ENCODE measurements at regions not wholly inside any gene's neighbourhood (a gene's known extent, or its start where the extent isn't known, plus 50 kb on each side); places are given as distances from the start of the nearest gene placed in this dataset.

DNA sequence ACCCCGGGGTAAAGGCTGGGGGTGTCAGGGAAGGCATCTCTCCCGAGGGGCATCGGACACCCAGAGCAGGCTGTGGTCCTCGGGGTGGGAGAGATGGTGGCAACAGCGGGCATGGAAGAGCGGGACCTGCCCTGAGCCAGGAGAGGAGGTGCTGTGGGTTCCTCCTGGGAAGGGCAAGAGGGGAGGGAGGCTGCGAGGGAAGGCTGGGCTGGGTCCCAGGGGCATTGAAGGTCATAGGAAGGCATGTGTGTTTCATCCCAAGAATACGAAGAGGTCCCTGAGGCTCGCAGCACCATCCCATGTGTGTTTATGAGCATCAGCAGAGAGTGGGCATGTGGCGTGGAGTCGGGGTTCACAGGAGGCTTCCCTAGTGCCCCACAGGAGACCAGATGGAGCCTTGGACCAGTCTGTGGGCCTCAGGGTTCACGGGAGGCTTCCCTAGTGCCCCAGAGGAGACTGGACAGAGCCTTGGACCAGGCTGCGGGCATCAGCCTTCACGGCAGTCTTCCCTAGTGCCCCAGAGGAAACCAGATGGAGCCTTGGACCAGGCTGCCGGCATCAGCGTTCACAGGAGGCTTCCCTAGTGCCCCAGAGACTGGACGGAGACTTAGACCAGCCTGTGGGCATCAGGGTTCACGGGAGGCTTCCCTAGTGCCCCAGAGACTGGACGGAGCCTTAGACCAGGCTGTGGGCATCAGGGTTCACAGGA is 420.6 kb downstream of the BRD1 start:
- DNase-seq, result no peak

DNA sequence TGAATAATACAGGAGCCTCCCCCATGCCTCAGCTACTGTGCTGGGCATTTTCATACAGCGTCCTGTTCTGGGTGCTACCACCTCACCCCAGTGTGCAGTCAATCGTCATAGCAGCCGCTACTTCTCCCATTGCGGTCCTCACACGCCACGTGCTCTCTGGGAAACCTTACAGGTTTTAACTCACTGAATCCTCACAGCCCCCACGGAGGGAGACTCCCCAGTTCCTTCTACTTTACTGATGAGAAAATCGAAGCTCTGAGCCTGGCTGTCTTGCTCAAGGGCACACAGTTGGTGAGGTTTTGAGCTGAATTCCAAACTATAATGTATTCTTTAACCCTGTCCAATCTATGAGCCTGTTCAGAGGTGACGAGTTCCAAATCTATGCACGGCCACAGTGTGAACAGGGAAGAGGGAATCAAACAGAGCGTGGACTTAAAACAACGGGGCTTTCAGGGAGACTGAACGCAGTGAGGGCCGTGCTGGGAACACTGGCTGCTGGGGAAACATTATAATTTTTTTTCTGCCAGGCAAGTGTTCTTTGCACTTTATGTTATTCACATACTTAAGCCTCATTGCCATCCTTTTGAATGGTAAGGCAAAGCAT is 421.5 kb downstream of the BRD1 start:
- intact Hi-C loops (cut with DNase I), result no loop called here
- Histone ChIP-seq H3K36me3 (no peaks in the 10 kb centered on the region), H3K4me1 (no peaks in the 10 kb centered on the region), H3K27me3 (peaks cover 0 to 57% of the 10 kb centered on the region in 2 donors), H3K27ac (no peak overlapping the region), H3K4me3 (no peak overlapping the region), H3K9me3 (no peaks in the 10 kb centered on the region)
- TF ChIP-seq, protein P1, sequence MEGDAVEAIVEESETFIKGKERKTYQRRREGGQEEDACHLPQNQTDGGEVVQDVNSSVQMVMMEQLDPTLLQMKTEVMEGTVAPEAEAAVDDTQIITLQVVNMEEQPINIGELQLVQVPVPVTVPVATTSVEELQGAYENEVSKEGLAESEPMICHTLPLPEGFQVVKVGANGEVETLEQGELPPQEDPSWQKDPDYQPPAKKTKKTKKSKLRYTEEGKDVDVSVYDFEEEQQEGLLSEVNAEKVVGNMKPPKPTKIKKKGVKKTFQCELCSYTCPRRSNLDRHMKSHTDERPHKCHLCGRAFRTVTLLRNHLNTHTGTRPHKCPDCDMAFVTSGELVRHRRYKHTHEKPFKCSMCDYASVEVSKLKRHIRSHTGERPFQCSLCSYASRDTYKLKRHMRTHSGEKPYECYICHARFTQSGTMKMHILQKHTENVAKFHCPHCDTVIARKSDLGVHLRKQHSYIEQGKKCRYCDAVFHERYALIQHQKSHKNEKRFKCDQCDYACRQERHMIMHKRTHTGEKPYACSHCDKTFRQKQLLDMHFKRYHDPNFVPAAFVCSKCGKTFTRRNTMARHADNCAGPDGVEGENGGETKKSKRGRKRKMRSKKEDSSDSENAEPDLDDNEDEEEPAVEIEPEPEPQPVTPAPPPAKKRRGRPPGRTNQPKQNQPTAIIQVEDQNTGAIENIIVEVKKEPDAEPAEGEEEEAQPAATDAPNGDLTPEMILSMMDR (IDR thresholded peaks at IDR 0.05), result no peak
- no peak for DNase-seq
- ATAC-seq, result no peak

More for the DNA sequence above, 420.6 kb downstream of the BRD1 start:
- intact Hi-C loops (cut with DNase I), result no loop called here
- no peak overlapping the region for H3K4me3 ChIP-seq
- TF ChIP-seq, protein P1 (IDR thresholded peaks at IDR 0.05), result no peak
- no peaks in the 10 kb centered on the region for H3K36me3 ChIP-seq
- H3K27ac ChIP-seq, result no peak overlapping the region
- H3K27me3 ChIP-seq, result peaks cover 0 to 53% of the 10 kb centered on the region in 2 donors
- no peaks in the 10 kb centered on the region for H3K4me1 ChIP-seq
- ATAC-seq, result no peak
- no peaks in the 10 kb centered on the region for H3K9me3 ChIP-seq

DNA sequence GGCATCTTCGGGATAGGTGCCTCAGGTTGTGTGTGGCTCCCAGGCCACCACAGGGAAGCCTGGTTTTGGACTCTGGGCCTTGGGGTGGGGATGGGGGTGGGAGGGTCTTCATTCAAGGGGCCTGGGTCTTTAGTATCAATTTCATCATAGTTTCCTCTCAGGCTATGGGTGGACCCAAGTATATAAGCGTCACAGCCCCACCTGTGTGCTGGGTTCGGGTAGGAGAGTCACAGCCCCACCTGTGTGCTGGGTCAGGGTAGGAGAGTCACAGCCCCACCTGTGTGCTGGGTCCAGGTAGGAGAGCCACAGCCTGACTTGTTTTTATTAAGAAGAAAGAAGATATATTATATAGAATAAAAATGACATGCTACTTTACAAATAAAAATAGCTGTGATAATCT is 422.1 kb downstream of the BRD1 start:
- DNase-seq (no peak), ATAC-seq (no peak)
- Histone ChIP-seq H3K4me3 (no peak overlapping the region), H3K27me3 (peaks cover 0 to 62% of the 10 kb centered on the region in 2 donors), H3K27ac (no peak overlapping the region), H3K36me3 (no peaks in the 10 kb centered on the region), H3K9me3 (no peaks in the 10 kb centered on the region), H3K4me1 (no peaks in the 10 kb centered on the region)
- intact Hi-C loops (cut with DNase I), result no loop called here
- TF ChIP-seq, protein P1 (IDR thresholded peaks at IDR 0.05), result no peak

DNA sequence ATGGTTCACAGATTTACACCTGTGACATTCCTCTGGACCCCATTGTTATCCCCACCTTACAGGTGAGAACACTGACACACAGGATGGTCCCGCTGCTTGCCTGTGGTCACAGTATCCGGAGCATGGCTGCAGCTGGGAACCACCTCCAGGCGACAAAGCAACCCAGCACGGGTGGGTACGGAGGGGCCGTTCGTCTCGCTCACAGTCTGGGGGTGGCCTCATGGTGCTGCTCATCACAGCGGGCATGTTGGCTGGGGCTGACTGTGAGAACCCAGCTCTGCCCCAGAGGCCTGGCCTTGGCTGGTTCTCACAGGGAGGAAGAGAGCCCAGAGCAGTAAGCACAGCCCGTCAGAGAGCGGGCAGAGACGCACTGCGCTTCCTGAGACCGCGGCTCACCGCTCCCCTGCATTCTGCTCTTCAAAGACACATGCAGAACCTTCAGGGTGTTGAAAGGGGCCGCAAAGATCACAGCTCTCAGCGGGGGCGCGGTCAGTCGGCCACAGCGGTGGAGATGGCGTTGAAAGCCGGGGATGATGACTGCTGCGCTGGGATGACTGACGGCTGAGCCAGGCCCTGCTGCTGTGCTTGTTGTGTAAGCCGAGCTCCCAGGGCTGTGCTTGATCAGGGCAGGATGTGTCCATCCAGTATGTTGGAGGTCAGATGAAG is 423.0 kb downstream of the BRD1 start:
- intact Hi-C loops (cut with DNase I), result no loop called here
- Histone ChIP-seq H3K27ac (no peak overlapping the region), H3K4me1 (no peaks in the 10 kb centered on the region), H3K36me3 (no peaks in the 10 kb centered on the region), H3K27me3 (peaks cover 0 to 63% of the 10 kb centered on the region in 2 donors), H3K4me3 (no peak overlapping the region), H3K9me3 (no peaks in the 10 kb centered on the region)
- ATAC-seq (no peak), DNase-seq (no peak)
- TF ChIP-seq, protein P1 (IDR thresholded peaks at IDR 0.05), result no peak

DNA sequence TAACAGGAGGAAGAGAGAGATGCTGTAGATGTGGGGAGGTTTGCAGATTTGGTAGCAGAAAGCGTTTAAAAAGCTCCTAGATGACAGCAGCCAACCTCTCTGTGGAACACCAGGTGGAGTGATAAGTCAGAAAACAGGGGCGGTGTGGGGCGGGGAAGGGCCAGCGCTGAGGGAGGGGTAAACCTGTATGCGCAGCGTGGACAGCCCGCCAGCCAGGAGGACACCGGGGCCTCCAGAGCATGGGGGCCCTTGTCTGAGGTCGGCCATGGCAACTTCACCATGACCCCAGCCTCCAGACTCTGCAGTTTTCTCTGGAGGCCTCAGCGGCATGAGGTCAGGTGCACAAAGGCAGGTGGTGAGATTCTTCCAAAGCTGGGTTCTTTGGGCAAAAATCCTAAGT is 423.7 kb downstream of the BRD1 start:
- Histone ChIP-seq H3K27ac (no peak overlapping the region), H3K36me3 (no peaks in the 10 kb centered on the region), H3K9me3 (no peaks in the 10 kb centered on the region), H3K27me3 (peaks cover 0 to 61% of the 10 kb centered on the region in 2 donors), H3K4me3 (no peak overlapping the region), H3K4me1 (no peaks in the 10 kb centered on the region)
- no peak for ATAC-seq
- TF ChIP-seq, protein P1 (IDR thresholded peaks at IDR 0.05), result no peak
- intact Hi-C loops (cut with DNase I), result no loop called here
- DNase-seq, result no peak

All from left lung (tissue), 4 donors.